MM.1S (cell line): ENCODE measurements at regions not wholly inside any gene's neighbourhood (a gene's known extent, or its start where the extent isn't known, plus 50 kb on each side); places are given as distances from the start of the nearest gene placed in this dataset.

Experiments
- DNase-seq: peaks from one replicate; pipeline ENCODE4 v3.0.0-alpha.2; 2015
- H2AFZ ChIP-seq: fragments of 300-600 bp; sonication (generic); 2 replicates; pipeline ENCODE4 v1.6.0; 2016; ENCODE audit warnings: antibody characterized with exemption, low read length
- H3F3A ChIP-seq: fragments of 300-600 bp; sonication (generic); 2 replicates; pipeline ENCODE4 v1.6.1; 2016; ENCODE audit warnings: mild to moderate bottlenecking, antibody characterized with exemption, low read length, moderate library complexity, mixed read lengths; ENCODE audit not compliant: insufficient read depth
- H3K27ac ChIP-seq: fragments of 300-600 bp; sonication (generic); 2 replicates; pipeline ENCODE4 v1.5.1; 2016; ENCODE audit warnings: mild to moderate bottlenecking, low read length
- H3K27me3 ChIP-seq: fragments of 300-600 bp; sonication (generic); replicated peaks from 2 replicates; pipeline ENCODE4 v1.6.0; 2016; ENCODE audit warnings: low read length; ENCODE audit not compliant: insufficient read depth
- H3K36me3 ChIP-seq: fragments of 300-600 bp; sonication (generic); replicated peaks from 2 replicates; pipeline ENCODE4 v1.6.1; 2016; ENCODE audit warnings: mild to moderate bottlenecking, low read length, mixed read lengths; ENCODE audit not compliant: insufficient read depth
- H3K4me1 ChIP-seq: fragments of 300-600 bp; sonication (generic); 2 replicates; pipeline ENCODE4 v1.6.1; 2016; ENCODE audit warnings: low read length, mixed read lengths
- H3K4me2 ChIP-seq: fragments of 300-600 bp; sonication (generic); 2 replicates; pipeline ENCODE4 v1.6.0; 2016; ENCODE audit warnings: low read depth, low read length
- H3K4me3 ChIP-seq: fragments of 300-600 bp; sonication (generic); 2 replicates; pipeline ENCODE4 v1.5.1; 2016; ENCODE audit warnings: low read length, mixed read lengths
- H3K79me2 ChIP-seq: fragments of 300-600 bp; sonication (generic); 2 replicates; pipeline ENCODE4 v1.6.1; 2016; ENCODE audit warnings: mixed run types, low read length, mixed read lengths
- H3K9ac ChIP-seq: fragments of 300-600 bp; sonication (generic); 2 replicates; pipeline ENCODE4 v1.6.1; 2016; ENCODE audit warnings: low read length, mixed read lengths
- H3K9me2 ChIP-seq: fragments of 300-600 bp; sonication (generic); replicated peaks from 2 replicates; pipeline ENCODE4 v1.6.1; 2016; ENCODE audit warnings: mild to moderate bottlenecking, low read length, mixed read lengths; ENCODE audit not compliant: insufficient read depth
- H3K9me3 ChIP-seq: fragments of 300-600 bp; sonication (generic); replicated peaks from 2 replicates; pipeline ENCODE4 v1.6.1; 2016; ENCODE audit warnings: mild to moderate bottlenecking, low read length, mixed read lengths; ENCODE audit not compliant: insufficient read depth
- H4K20me1 ChIP-seq: fragments of 300-600 bp; sonication (generic); 2 replicates; pipeline ENCODE4 v1.6.1; 2016; ENCODE audit warnings: mild to moderate bottlenecking, low read length, moderate library complexity, mixed read lengths; ENCODE audit not compliant: insufficient read depth
- EZH2 ChIP-seq: fragments of 300-600 bp; sonication (generic); optimal IDR thresholded peaks from 2 replicates; pipeline ENCODE3; 2017; ENCODE audit warnings: low read depth, mild to moderate bottlenecking, antibody characterized with exemption, low read length, mixed read lengths
- EZH2phosphoT487 ChIP-seq: fragments of 300-600 bp; sonication (generic); IDR thresholded peaks from 2 replicates; pipeline ENCODE4 v1.6.1; 2018; ENCODE audit warnings: antibody characterized with exemption, low read length
- TF ChIP-seq, protein P1 (sequence below): fragments of 300-600 bp; sonication (generic); IDR thresholded peaks from 2 replicates; pipeline ENCODE4 v1.5.1; 2016; ENCODE audit warnings: antibody characterized with exemption, low read length, mixed read lengths

DNA sequence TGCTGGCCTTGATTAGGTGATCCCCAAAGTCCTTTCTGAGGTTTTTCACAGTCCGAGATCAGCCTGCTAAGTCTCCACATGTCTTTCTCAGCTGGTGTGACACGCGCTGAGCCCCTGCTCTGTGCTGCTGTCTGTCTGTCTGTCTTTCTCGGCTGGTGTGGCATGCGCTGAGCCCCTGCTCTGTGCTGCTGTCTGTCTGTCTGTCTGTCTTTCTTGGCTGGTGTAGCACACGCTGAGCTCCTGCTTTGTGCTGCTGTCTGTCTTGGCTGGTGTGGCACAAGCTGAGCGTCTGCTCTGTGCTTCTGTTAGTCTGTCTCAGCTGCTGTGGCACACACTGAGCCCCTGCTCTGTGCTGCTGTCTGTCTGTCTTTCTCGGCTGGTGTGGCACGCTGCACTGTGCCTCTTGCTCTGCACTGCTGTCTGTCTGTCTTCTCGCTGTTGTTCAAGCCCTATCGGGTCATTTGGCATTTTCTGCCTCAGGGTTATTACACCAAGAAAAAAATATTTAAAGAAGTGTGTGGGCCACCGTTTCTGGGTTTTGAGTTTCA, 217.3 kb upstream of the SHH start:
- Histone ChIP-seq H3K4me3 (no peak overlapping the region), H3K27me3 (peaks cover 53% of the 10 kb centered on the region), H3K4me1 (no peaks in the 10 kb centered on the region), H4K20me1 (no peaks in the 10 kb centered on the region), H3K9ac (no peak overlapping the region), H3K9me2 (no peaks in the 10 kb centered on the region), H2AFZ (no peak overlapping the region), H3K9me3 (no peaks in the 10 kb centered on the region), H3F3A (no peaks in the 10 kb centered on the region), H3K79me2 (no peaks in the 10 kb centered on the region), H3K4me2 (no peak overlapping the region), H3K36me3 (no peaks in the 10 kb centered on the region), H3K27ac (no peak overlapping the region)
- TF ChIP-seq EZH2phosphoT487 (no peak), EZH2 (no peak)
- TF ChIP-seq, protein P1, sequence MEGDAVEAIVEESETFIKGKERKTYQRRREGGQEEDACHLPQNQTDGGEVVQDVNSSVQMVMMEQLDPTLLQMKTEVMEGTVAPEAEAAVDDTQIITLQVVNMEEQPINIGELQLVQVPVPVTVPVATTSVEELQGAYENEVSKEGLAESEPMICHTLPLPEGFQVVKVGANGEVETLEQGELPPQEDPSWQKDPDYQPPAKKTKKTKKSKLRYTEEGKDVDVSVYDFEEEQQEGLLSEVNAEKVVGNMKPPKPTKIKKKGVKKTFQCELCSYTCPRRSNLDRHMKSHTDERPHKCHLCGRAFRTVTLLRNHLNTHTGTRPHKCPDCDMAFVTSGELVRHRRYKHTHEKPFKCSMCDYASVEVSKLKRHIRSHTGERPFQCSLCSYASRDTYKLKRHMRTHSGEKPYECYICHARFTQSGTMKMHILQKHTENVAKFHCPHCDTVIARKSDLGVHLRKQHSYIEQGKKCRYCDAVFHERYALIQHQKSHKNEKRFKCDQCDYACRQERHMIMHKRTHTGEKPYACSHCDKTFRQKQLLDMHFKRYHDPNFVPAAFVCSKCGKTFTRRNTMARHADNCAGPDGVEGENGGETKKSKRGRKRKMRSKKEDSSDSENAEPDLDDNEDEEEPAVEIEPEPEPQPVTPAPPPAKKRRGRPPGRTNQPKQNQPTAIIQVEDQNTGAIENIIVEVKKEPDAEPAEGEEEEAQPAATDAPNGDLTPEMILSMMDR = no peak
- no peak for DNase-seq

DNA sequence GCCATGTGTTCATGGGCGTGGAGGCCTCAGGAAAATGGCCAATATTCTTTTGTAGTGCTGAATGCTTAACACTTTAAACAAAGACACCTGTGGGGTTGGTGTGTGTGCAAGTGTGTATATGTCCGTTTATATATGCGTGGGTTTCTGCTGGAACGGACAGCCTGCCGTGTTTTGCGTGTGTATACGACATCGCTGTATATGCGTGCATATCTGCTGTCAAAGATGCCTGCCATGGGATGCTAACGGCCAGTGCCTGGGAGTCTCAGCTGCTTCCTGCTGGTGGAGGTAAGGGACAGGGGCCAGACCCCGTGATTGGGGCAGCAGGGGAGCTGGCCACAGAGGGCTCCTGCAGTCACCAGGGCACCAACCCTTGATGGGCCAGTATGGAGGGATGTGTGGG, 216.3 kb upstream of the SHH start:
- TF ChIP-seq EZH2 (no peak), EZH2phosphoT487 (no peak)
- TF ChIP-seq, protein P1 = no peak
- no peak overlapping the region for H3K4me2 ChIP-seq

DNA sequence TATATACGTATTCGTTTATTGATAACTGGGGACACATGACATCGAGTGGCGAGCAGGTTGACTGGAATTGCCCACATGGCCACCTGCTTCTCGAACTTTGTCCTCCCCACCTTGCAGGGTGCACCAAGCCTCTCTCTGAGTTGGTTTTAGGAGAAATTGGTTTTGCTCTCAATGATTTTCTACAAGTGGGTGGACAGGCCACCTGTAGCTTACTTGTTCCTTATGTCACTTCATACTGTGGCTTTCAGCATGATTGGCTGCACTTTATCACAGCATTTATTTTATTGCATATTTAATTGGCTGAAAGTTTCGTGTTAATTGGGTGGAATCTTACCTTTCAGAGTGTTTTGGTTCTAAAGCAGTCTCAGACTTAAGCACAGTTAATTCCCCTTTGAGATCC, 215.6 kb upstream of the SHH start:
- Histone ChIP-seq H3K9me3 (no peaks in the 10 kb centered on the region), H3K9me2 (no peaks in the 10 kb centered on the region), H3K27me3 (peaks cover 60% of the 10 kb centered on the region), H3F3A (no peaks in the 10 kb centered on the region), H3K79me2 (no peaks in the 10 kb centered on the region), H2AFZ (no peak overlapping the region), H4K20me1 (no peaks in the 10 kb centered on the region), H3K4me3 (no peak overlapping the region), H3K27ac (no peak overlapping the region), H3K4me1 (no peaks in the 10 kb centered on the region), H3K9ac (no peak overlapping the region), H3K36me3 (no peaks in the 10 kb centered on the region), H3K4me2 (no peak overlapping the region)
- DNase-seq = no peak
- TF ChIP-seq, protein P1 = no peak
- TF ChIP-seq EZH2phosphoT487 = no peak
- TF ChIP-seq EZH2 = no peak

More for the DNA sequence above, 216.3 kb upstream of the SHH start:
- Histone ChIP-seq H3F3A (no peaks in the 10 kb centered on the region), H3K9me2 (no peaks in the 10 kb centered on the region), H3K4me3 (no peak overlapping the region), H3K9me3 (no peaks in the 10 kb centered on the region), H2AFZ (no peak overlapping the region), H3K27me3 (peaks cover 60% of the 10 kb centered on the region), H3K79me2 (no peaks in the 10 kb centered on the region), H3K9ac (no peak overlapping the region), H4K20me1 (no peaks in the 10 kb centered on the region), H3K4me1 (no peaks in the 10 kb centered on the region), H3K27ac (no peak overlapping the region), H3K36me3 (no peaks in the 10 kb centered on the region)
- no peak for DNase-seq
